ENCODE measurements at regions not wholly inside any gene's neighbourhood (a gene's known extent, or its start where the extent isn't known, plus 50 kb on each side); places are given as distances from the start of the nearest gene placed in this dataset.
A peak's percentile ranks its signal among the peaks of the same experiment; 100 is the strongest.
"Not testable (repeated sequence)": the region's sequence is repeated elsewhere in the genome, so short reads cannot be mapped to it uniquely, and the experiment has no call there.

DNA sequence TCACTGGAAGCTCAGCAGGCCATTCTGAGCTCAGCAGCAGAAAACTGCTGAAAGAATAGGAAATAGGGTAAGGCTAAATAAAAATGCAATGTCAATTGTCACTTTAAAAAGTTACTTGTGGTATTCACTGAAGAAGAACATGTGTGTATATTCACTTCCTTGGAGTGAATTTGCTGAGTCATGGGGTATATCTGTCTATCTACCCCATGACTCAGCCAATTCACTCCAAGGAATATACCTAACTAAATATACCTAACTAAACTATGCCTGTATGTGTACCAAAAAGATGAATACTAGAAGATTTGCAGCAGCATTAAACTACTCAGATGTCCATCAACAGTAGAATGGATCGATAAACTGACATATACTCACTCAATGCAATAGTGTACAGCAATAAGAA lies 69.5 kb upstream of the KCNAB1 start:
- no peak for DNase-seq
- WGBS = 96% methylated on average over 1 of the region's 1 CpG
- no peaks in the 10 kb centered on the region for H3K9me3 ChIP-seq (ENCODE audit: control insufficient read depth, low read length)
- no peak overlapping the region for H3K4me3 ChIP-seq (ENCODE audit: low read length)
- no peaks in the 10 kb centered on the region for H3K27me3 ChIP-seq (ENCODE audit: control insufficient read depth, insufficient read depth)
- no peak for ATAC-seq
- intact Hi-C loops (cut with DNase I) = no loop called here
- H3K27ac ChIP-seq (ENCODE audit: low read length) = no peak overlapping the region
- no peaks in the 10 kb centered on the region for H3K4me1 ChIP-seq (ENCODE audit: control insufficient read depth, insufficient read depth, low read length)

GRCh38 chr3:156051651-156052050 lies 68.7 kb upstream of the KCNAB1 start:
- WGBS = 94% methylated on average over 15 of the region's 15 CpGs
- Histone ChIP-seq H3K27ac (ENCODE audit: low read length) (no peak overlapping the region), H3K4me1 (ENCODE audit: control insufficient read depth, insufficient read depth, low read length) (no peaks in the 10 kb centered on the region), H3K27me3 (ENCODE audit: control insufficient read depth, insufficient read depth) (no peaks in the 10 kb centered on the region), H3K9me3 (ENCODE audit: control insufficient read depth, low read length) (no peaks in the 10 kb centered on the region), H3K4me3 (ENCODE audit: low read length) (no peak overlapping the region)
- DNase-seq (peak in 1 of 3 donors; percentile 46), ATAC-seq (no peak)
- intact Hi-C loops (cut with DNase I) = no loop called here

GRCh38 chr3:156052115-156052514 lies 68.3 kb upstream of the KCNAB1 start:
- no peak overlapping the region for H3K4me3 ChIP-seq (ENCODE audit: low read length)
- WGBS = 88% methylated on average over 8 of the region's 9 CpGs
- no peaks in the 10 kb centered on the region for H3K9me3 ChIP-seq (ENCODE audit: control insufficient read depth, low read length)
- no peaks in the 10 kb centered on the region for H3K27me3 ChIP-seq (ENCODE audit: control insufficient read depth, insufficient read depth)
- no peak for DNase-seq
- no peak overlapping the region for H3K27ac ChIP-seq (ENCODE audit: low read length)
- intact Hi-C loops (cut with DNase I) = no loop called here
- no peak for ATAC-seq
- no peaks in the 10 kb centered on the region for H3K4me1 ChIP-seq (ENCODE audit: control insufficient read depth, insufficient read depth, low read length)

GRCh38 chr3:156059950-156060501 lies 60.4 kb upstream of the KCNAB1 start:
- ATAC-seq = no peak
- Histone ChIP-seq H3K4me3 (ENCODE audit: low read length) (no peak overlapping the region), H3K27ac (ENCODE audit: low read length) (no peak overlapping the region), H3K4me1 (ENCODE audit: control insufficient read depth, insufficient read depth, low read length) (no peaks in the 10 kb centered on the region), H3K9me3 (ENCODE audit: control insufficient read depth, low read length) (no peaks in the 10 kb centered on the region), H3K27me3 (ENCODE audit: control insufficient read depth, insufficient read depth) (no peaks in the 10 kb centered on the region)
- DNase-seq = no peak
- 46% methylated on average over 2 of the region's 2 CpGs for WGBS
- intact Hi-C loops (cut with DNase I) = no loop called here

DNA sequence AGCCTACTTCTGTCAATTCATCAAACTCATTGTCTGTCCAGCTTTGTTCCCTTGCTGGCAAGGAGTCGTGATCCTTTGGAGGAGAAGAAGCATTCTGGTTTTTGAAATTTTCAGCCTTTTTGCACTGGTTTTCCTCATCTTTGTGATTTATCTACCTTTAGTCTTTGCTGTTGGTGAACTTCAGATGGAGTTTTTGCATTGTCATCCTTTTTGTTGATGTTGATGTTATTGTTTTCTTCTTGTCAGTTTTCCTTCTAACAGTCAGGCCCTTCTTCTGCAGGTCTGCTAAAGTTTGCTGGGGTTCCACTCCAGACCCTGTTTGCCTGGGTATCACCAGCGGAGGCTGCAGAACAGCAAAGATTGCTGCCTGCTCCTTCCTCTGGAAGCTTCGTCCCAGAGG lies 52.2 kb upstream of the KCNAB1 start:
- H3K27ac ChIP-seq (ENCODE audit: low read length); ATAC-seq; intact Hi-C loops (cut with DNase I); DNase-seq; H3K4me3 ChIP-seq (ENCODE audit: low read length); H3K9me3 ChIP-seq (ENCODE audit: control insufficient read depth, low read length); H3K27me3 ChIP-seq (ENCODE audit: control insufficient read depth, insufficient read depth); H3K4me1 ChIP-seq (ENCODE audit: control insufficient read depth, insufficient read depth, low read length): not testable (repeated sequence)
- WGBS = 95% methylated on average over 3 of the region's 3 CpGs

- ATAC-seq (no peak), DNase-seq (no peak)
- WGBS = 96% methylated on average over 2 of the region's 2 CpGs
- Histone ChIP-seq H3K4me1 (ENCODE audit: control insufficient read depth, insufficient read depth, low read length) (no peaks in the 10 kb centered on the region), H3K27ac (ENCODE audit: low read length) (no peak overlapping the region), H3K27me3 (ENCODE audit: control insufficient read depth, insufficient read depth) (no peaks in the 10 kb centered on the region), H3K4me3 (ENCODE audit: low read length) (no peak overlapping the region), H3K9me3 (ENCODE audit: control insufficient read depth, low read length) (no peaks in the 10 kb centered on the region)
- intact Hi-C loops (cut with DNase I) = no loop called here
Measured at GRCh38 chr3:156070028-156070427, 50.4 kb upstream of the KCNAB1 start.
